ENCODE measurements at regions not wholly inside any gene's neighbourhood (a gene's known extent, or its start where the extent isn't known, plus 50 kb on each side); places are given as distances from the start of the nearest gene placed in this dataset.

DNA sequence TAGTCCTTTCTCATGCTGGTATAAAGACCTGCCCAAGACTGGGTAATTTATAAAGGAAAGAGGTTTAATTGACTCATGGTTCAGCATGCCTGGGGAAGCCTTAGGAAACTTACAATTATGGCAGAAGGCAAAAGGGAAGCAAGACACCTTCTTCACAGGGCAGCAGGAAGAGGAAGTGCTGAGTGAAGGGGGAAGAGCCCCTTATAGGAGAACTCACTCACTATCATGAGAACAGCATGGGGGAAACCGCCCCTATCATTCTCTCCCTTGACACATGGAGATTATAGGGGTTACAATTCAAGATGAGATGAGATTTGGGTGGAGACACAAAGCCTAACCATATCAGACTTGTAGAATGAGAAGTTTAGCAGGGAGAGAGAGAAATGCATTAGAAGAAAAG is 373.3 kb upstream of the DIAPH2 start:
- peak; percentile 32 for DNase-seq

- DNase-seq = peak; percentile 27
These were observed 369.7 kb upstream of the DIAPH2 start for GRCh38 chrX:96314985-96315384.

DNA sequence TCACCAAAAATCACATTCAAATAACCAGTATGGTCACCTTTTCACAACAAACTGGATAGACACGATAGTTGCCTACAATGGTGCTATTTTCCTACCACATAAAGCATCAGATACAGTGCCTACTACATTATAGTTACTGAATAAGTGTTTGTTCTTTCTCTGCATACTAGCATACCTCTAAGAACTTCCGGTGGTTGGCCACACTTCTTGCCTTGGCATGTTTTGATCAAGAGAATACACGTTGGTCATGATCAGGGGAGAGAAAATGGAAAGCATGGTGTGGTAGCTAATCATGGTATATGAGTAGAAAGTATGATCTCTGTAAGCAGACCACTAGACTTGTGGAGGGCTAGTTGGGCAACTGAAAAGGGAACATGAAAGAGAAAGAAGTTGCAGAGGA is 322.8 kb upstream of the DIAPH2 start:
- no peak for DNase-seq

GRCh38 chrX:96372313-96373046 is 312.2 kb upstream of the DIAPH2 start:
- peak; percentile 66 for DNase-seq

- no peak for DNase-seq
These were observed 311.6 kb upstream of the DIAPH2 start for GRCh38 chrX:96373047-96373355.

GRCh38 chrX:96376266-96376665 is 308.4 kb upstream of the DIAPH2 start:
- no peak for DNase-seq

GRCh38 chrX:96379951-96380350 is 304.7 kb upstream of the DIAPH2 start:
- DNase-seq = no peak

- DNase-seq = no peak
These were observed 302.6 kb upstream of the DIAPH2 start for GRCh38 chrX:96382018-96382417.

- DNase-seq = no peak
These were observed 301.2 kb upstream of the DIAPH2 start for GRCh38 chrX:96383428-96383827.

DNA sequence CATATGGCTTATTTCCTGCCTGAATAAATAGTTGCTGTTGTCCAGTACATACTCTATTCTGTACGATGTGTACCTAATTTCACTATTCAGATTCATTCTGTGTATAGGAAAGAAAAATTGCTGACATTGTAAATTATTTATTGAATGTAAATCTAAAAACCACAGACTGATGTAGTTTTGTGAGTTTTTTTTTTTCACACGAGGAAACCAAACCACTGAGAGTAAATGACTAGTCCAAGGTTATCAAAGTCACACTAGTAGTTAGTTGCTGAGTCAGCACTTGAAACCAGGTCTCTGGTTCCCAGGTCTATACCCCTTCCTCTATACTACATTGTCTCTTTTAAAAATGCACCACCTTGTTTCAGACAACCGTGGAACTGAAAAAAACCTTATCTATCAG is 298.3 kb upstream of the DIAPH2 start:
- no peak for DNase-seq

GRCh38 chrX:96386981-96387380 is 297.7 kb upstream of the DIAPH2 start:
- no peak for DNase-seq

DNA sequence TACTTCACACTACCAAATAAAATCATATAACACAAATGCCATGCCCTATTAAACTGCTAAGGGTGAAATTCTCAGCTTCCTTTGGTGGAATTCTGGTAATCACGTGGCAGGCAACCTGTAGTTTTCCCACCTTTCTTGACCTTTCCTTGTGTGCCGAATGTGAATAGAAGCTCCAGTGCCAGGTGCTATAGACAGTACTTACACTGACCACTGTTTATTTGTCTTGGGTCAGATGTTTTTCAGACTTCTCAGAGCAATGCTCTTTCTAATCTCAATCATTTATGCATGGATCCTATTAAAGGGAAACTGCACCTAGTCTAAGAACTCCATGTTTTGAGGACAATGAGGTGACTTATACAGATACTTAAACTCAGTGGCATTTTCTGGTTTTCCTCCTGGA is 296.8 kb upstream of the DIAPH2 start:
- DNase-seq = no peak

DNA sequence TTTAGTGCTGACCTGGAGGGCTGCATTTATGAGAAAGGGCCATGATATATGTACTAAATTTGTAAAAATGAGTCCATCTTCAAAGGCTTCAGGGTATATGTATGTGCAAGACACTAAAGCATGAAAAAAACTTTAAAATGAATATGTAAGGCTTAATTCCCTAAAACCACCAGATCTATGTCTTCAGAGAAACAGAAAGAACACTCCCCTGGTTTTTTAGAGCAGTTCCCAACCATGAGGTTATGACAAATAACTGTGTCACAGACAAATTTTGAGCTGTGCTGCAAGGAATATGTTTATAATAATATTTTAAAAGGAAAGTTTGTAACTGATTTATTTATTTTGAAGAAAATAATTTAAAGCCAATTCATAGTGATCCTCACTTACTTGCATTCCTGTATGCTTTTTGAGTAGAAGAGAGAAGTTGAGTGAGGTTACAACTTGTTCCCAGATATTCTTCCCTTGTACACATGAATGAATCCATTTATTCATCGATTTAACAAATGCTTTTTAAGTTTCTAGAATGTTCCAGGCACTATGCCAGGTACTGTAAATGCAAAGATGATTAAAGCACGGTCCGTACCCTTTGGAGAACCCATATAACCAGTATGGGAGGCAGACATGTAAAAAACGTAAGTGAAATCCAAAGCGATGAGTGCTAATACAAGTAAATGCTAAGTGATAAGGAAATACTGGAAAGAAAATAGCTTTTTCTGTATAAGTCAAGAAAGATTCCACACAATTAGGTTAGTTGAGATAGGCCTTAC is 295.2 kb upstream of the DIAPH2 start:
- DNase-seq = no peak

GRCh38 chrX:96394598-96394997 is 290.0 kb upstream of the DIAPH2 start:
- peak; percentile 62 for DNase-seq

- no peak for DNase-seq
These were observed 281.2 kb upstream of the DIAPH2 start for GRCh38 chrX:96403446-96403845.

DNA sequence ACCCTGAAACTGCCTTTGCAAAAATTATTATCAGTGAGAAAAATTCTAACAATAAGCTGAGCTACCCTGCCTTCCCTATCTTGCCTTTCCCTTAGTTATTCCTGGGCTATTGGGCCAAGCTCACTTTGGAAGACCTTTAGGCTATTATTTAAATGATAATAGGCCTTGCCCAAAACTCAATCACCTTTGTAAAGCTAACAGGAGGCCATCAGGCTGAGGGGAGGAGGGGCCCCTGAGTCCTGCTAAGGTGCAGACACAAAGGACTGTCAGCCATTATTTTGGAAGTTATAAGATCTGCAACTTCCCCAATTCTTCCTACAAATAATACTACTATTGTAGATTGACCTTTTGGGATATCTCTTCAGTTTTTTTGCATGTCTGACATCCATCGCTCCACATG is 278.8 kb upstream of the DIAPH2 start:
- no peak for DNase-seq

DNA sequence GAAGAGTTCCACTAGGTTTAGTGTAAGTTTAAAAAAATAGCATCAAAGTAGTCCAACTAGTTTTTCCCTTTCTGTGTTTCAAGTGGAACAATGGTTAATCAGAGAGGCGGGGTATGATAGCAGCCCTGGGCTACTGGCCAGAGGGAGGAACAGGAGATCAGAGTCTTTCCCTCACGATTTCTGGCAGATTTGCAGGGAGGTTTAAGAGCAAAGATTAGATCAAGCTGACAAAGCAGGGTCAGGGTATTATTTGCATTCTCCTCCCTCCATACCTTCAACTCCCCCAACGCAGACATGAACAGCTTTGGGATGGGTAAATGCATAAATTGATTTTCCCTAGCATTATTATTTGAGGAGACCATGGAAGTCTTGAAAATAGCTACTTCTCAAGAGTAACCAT is 277.6 kb upstream of the DIAPH2 start:
- DNase-seq = peak; percentile 1

DNA sequence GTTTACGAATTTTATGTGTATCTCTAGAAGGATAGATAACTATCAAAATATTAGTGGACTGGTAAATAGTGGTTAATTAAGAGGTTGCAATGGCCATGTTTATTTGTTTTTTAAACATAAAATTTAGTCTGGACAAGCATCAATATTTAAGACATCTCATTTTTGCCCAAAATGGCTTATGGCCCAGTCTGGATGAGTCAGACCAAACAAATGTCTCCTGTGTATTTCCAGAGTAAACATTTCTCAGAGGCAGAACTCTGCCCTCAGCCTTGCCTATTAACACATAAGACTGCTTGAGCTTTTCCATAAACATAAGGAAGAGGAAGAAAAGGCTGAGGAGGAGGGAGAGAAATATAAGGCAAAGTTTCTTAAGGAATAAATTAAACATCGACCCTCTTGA is 277.1 kb upstream of the DIAPH2 start:
- DNase-seq = no peak

GRCh38 chrX:96407981-96408380 is 276.7 kb upstream of the DIAPH2 start:
- DNase-seq = no peak

- DNase-seq = no peak
These were observed 273.7 kb upstream of the DIAPH2 start for GRCh38 chrX:96410927-96411326.

DNA sequence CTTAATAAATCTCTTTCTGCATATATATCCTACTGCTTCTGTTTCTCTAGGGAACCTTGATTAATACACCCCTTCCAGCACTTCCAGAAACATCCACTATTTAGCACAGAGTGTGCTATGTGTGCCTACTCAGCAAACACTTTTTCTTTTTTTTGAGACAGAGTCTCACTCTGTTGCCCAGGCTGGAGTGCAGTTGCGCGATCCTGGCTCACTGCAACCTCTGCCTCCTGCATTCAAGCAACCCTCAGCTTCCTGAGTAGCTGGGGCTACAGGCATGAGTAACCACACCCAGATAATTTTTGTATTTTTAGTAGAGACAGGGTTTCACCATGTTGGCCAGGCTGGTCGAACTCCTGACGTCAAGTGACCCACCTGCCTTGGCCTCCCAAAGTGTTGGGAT is 266.9 kb upstream of the DIAPH2 start:
- no peak for DNase-seq

GRCh38 chrX:96424007-96424406 is 260.6 kb upstream of the DIAPH2 start:
- DNase-seq = peak; percentile 50

DNA sequence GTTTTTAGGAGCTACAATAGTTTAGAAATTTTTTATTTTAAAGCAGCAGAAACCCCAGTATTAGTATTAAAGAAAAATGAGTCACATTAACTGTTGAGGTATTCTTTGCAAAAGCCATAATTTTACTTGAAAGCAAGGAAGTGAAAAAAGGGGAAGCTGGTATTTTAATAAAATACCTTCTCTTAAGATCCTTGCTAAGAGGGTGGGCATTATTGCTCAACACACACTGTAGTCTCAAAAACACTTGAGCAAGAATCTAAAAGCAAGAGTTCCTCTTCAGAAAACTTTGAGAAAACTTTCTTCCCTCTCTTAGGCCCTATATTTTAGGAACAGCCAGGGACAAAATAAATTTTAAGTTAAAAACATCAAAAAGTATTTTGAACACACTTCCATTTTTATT is 259.4 kb upstream of the DIAPH2 start:
- DNase-seq = peak; percentile 64

DNA sequence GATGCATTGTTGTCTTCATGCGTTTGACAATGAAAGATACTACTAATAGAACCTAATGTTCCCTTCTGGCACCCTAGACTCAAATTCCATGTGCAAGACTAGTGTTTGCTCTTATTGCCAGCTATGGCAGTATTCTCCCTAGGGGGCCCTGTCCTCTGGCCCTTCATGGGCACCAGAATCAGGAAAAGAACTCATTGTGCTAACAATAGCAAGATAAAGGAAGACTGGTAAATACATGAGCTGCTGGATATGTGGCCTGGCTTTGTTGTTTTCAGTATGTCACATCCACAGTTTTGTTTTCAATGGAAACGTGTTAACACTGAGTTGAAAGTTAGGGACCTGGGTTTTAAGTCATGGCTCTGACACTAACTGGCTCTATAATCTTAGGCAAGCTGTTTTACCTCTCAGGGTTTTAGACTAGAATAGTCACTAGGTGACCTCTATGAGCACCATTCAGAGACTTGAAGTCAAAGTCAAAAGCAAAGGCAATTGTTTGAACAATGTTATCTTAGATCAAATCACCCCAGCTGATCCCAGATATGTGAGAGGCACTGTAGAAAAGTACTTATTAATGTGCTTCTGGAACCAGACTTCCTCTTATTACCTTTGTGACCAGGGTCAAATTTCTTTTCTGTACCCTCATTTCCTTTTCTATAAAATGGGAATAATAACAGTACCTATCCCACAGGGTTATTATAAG is 253.7 kb upstream of the DIAPH2 start:
- no peak for DNase-seq

Measured in OCI-M1 (cell line).